Mesodermal cell (in vitro differentiated cells): ENCODE measurements at regions not wholly inside any gene's neighbourhood (a gene's known extent, or its start where the extent isn't known, plus 50 kb on each side); places are given as distances from the start of the nearest gene placed in this dataset.

ENCODE experiments used
- H3K27ac ChIP-seq: 2 replicates; pipeline ENCODE4 v1.7.0; 2013; ENCODE audit warnings: mild to moderate bottlenecking, low read depth, low read length, moderate library complexity; ENCODE audit not compliant: severe bottlenecking
- H3K36me3 ChIP-seq: 2 replicates; pipeline ENCODE4 v1.7.1; 2013; ENCODE audit warnings: mild to moderate bottlenecking, low read length, moderate library complexity; ENCODE audit not compliant: control insufficient read depth, insufficient read depth
- H3K4me1 ChIP-seq: one replicate; pipeline ENCODE4 v1.7.1; 2013; ENCODE audit warnings: mild to moderate bottlenecking, low read length; ENCODE audit not compliant: insufficient read depth, control insufficient read depth, poor library complexity, severe bottlenecking
- H3K4me3 ChIP-seq: 2 replicates; pipeline ENCODE4 v1.7.0; 2013; ENCODE audit warnings: low read length, control low read depth, mild to moderate bottlenecking; ENCODE audit not compliant: insufficient read depth, poor library complexity, severe bottlenecking; ENCODE audit errors: extremely low read depth
- H3K9me3 ChIP-seq: 2 replicates; pipeline ENCODE4 v1.7.1; 2013; ENCODE audit warnings: mild to moderate bottlenecking, low read length, moderate library complexity; ENCODE audit not compliant: control insufficient read depth
- WGBS, 2 experiments: methylation state at CpG; one replicate each; pipeline ENCODE4 v1.1.5; 2013; ENCODE audit warnings: missing lambda C conversion rate in 2 of 2; ENCODE audit not compliant: insufficient coverage in 2 of 2; 5-methylcytosine and 5-hydroxymethylcytosine counted together

- H3K27ac ChIP-seq: no peak overlapping the region
- 83% methylated on average over 1 of the region's 1 CpG; no CpG with 5 or more reads in 1 of the 2 experiments for WGBS, 2 experiments
- H3K4me3 ChIP-seq: no peak overlapping the region
- H3K4me1 ChIP-seq: no peaks in the 10 kb centered on the region
- no peaks in the 10 kb centered on the region for H3K36me3 ChIP-seq
- H3K9me3 ChIP-seq: no peaks in the 10 kb centered on the region
These were observed 597.9 kb downstream of the PDCD6IP start for GRCh38 chr3:34396288-34396687.

GRCh38 chr3:34396956-34397355 is 598.5 kb downstream of the PDCD6IP start:
- Histone ChIP-seq H3K4me1 (no peaks in the 10 kb centered on the region), H3K27ac (no peak overlapping the region), H3K9me3 (no peaks in the 10 kb centered on the region), H3K4me3 (no peak overlapping the region), H3K36me3 (no peaks in the 10 kb centered on the region)

GRCh38 chr3:34399401-34399800 is 601.0 kb downstream of the PDCD6IP start:
- H3K4me3 ChIP-seq: no peak overlapping the region
- H3K36me3 ChIP-seq: no peaks in the 10 kb centered on the region
- no peak overlapping the region for H3K27ac ChIP-seq
- no peaks in the 10 kb centered on the region for H3K4me1 ChIP-seq
- no peaks in the 10 kb centered on the region for H3K9me3 ChIP-seq
- 83 to 100% methylated on average over 1 of the region's 1 CpG for WGBS, 2 experiments

GRCh38 chr3:34405159-34405558 is 606.7 kb downstream of the PDCD6IP start:
- 100% methylated on average over 1 of the region's 1 CpG for WGBS, 2 experiments
- Histone ChIP-seq H3K9me3 (no peaks in the 10 kb centered on the region), H3K36me3 (no peaks in the 10 kb centered on the region), H3K4me3 (no peak overlapping the region), H3K4me1 (no peaks in the 10 kb centered on the region), H3K27ac (no peak overlapping the region)

- Histone ChIP-seq H3K36me3 (no peaks in the 10 kb centered on the region), H3K4me3 (no peak overlapping the region), H3K9me3 (no peaks in the 10 kb centered on the region), H3K27ac (no peak overlapping the region), H3K4me1 (no peaks in the 10 kb centered on the region)
- WGBS, 2 experiments: 40 to 57% methylated on average over 1 of the region's 1 CpG
These were observed 608.9 kb downstream of the PDCD6IP start for GRCh38 chr3:34407281-34407680.

- Histone ChIP-seq H3K4me3 (no peak overlapping the region), H3K36me3 (no peaks in the 10 kb centered on the region), H3K27ac (no peak overlapping the region), H3K4me1 (no peaks in the 10 kb centered on the region), H3K9me3 (no peaks in the 10 kb centered on the region)
- WGBS, 2 experiments: 100% methylated on average over 1 of the region's 3 CpGs; no CpG with 5 or more reads in 1 of the 2 experiments
These were observed 609.7 kb downstream of the PDCD6IP start for GRCh38 chr3:34408088-34408487.

- no CpG with 5 or more reads among the region's 1 CpG for WGBS, 2 experiments
These were observed 613.2 kb downstream of the PDCD6IP start for GRCh38 chr3:34411596-34411995.

GRCh38 chr3:34419801-34420200 is 621.4 kb downstream of the PDCD6IP start:
- Histone ChIP-seq H3K27ac (no peak overlapping the region), H3K36me3 (no peaks in the 10 kb centered on the region), H3K9me3 (no peaks in the 10 kb centered on the region), H3K4me1 (peaks cover 5% of the 10 kb centered on the region), H3K4me3 (no peak overlapping the region)
- WGBS, 2 experiments: 80% methylated on average over 1 of the region's 1 CpG; no CpG with 5 or more reads in 1 of the 2 experiments

More at GRCh38 chr3:34411596-34411995, 613.2 kb downstream of the PDCD6IP start:
- Histone ChIP-seq H3K36me3 (no peaks in the 10 kb centered on the region), H3K27ac (no peak overlapping the region), H3K9me3 (no peaks in the 10 kb centered on the region), H3K4me3 (no peak overlapping the region), H3K4me1 (no peaks in the 10 kb centered on the region)

GRCh38 chr3:34421762-34422161 is 623.3 kb downstream of the PDCD6IP start:
- no peaks in the 10 kb centered on the region for H3K36me3 ChIP-seq
- H3K9me3 ChIP-seq: no peaks in the 10 kb centered on the region
- H3K4me1 ChIP-seq: peaks cover 5% of the 10 kb centered on the region
- WGBS, 2 experiments: no CpG with 5 or more reads among the region's 2 CpGs
- H3K4me3 ChIP-seq: no peak overlapping the region
- H3K27ac ChIP-seq: no peak overlapping the region

GRCh38 chr3:34439796-34440195 is 641.4 kb downstream of the PDCD6IP start:
- Histone ChIP-seq H3K4me3 (no peak overlapping the region), H3K9me3 (peaks cover 9% of the 10 kb centered on the region), H3K4me1 (no peaks in the 10 kb centered on the region), H3K36me3 (no peaks in the 10 kb centered on the region), H3K27ac (no peak overlapping the region)
- 88 to 90% methylated on average over 2 of the region's 2 CpGs for WGBS, 2 experiments

- peaks cover 9% of the 10 kb centered on the region for H3K9me3 ChIP-seq
- H3K36me3 ChIP-seq: no peaks in the 10 kb centered on the region
- no peaks in the 10 kb centered on the region for H3K4me1 ChIP-seq
- no peak overlapping the region for H3K27ac ChIP-seq
- H3K4me3 ChIP-seq: no peak overlapping the region
These were observed 645.7 kb downstream of the PDCD6IP start for GRCh38 chr3:34444137-34444536.

- peaks cover 1% of the 10 kb centered on the region for H3K9me3 ChIP-seq
- no peaks in the 10 kb centered on the region for H3K4me1 ChIP-seq
- no peaks in the 10 kb centered on the region for H3K36me3 ChIP-seq
- 92 to 100% methylated on average over 2 of the region's 3 CpGs for WGBS, 2 experiments
- H3K27ac ChIP-seq: no peak overlapping the region
- no peak overlapping the region for H3K4me3 ChIP-seq
These were observed 650.9 kb downstream of the PDCD6IP start for GRCh38 chr3:34449305-34449704.
